PC-3 (cell line): ENCODE measurements at regions not wholly inside any gene's neighbourhood (a gene's known extent, or its start where the extent isn't known, plus 50 kb on each side); places are given as distances from the start of the nearest gene placed in this dataset.

Experiments
- ATAC-seq: fragments of 200-7000 bp; cut with Tn5 transposase; 2 replicates; pipeline ENCODE4 v1.9.1; 2020; ENCODE audit warnings: mild to moderate bottlenecking, moderate library complexity
- BruUV-seq: library from RNA; stranded (reverse); fragments of 400-500 nt; replicated peaks from 2 replicates; lab custom pipeline; 2021; lab: Mats Ljungman, UMichigan
- CTCF ChIA-PET: fragments of 300-600 bp; sonication (Branson Sonifier 250); formaldehyde crosslinking; loops from one replicate; lab custom pipeline; 2022; ENCODE audit warnings: antibody characterized with exemption; lab: Charles Lee
- POLR2A ChIA-PET: fragments of 300-600 bp; sonication (Branson Sonifier 250); formaldehyde crosslinking; loops from one replicate; lab custom pipeline; 2022; ENCODE audit warnings: antibody characterized with exemption; ENCODE audit not compliant: unreplicated experiment; lab: Charles Lee
- DNase-seq: peaks from one replicate; pipeline ENCODE4 v3.0.0-alpha.2; 2015
- H2AFZ ChIP-seq: fragments of 300-600 bp; sonication (generic); 2 replicates; pipeline ENCODE4 v1.6.0; 2016; ENCODE audit warnings: antibody characterized with exemption, low read length
- H3F3A ChIP-seq: fragments of 300-600 bp; sonication (generic); one replicate; pipeline ENCODE4 v1.6.0; 2017; ENCODE audit warnings: antibody characterized with exemption, low read length, control low read depth, mild to moderate bottlenecking; ENCODE audit not compliant: unreplicated experiment
- H3K27ac ChIP-seq: fragments of 300-600 bp; sonication (generic); 2 replicates; pipeline ENCODE4 v1.5.1; 2016; ENCODE audit warnings: mild to moderate bottlenecking, low read length
- H3K27me3 ChIP-seq: fragments of 300-600 bp; sonication (generic); 2 replicates; pipeline ENCODE4 v1.6.1; 2016; ENCODE audit warnings: low read length, mixed read lengths
- H3K36me3 ChIP-seq: fragments of 300-600 bp; sonication (generic); 2 replicates; pipeline ENCODE4 v1.6.1; 2016; ENCODE audit warnings: low read depth, mixed run types, low read length, mixed read lengths
- H3K4me1 ChIP-seq: fragments of 300-600 bp; sonication (generic); 2 replicates; pipeline ENCODE4 v1.5.1; 2016; ENCODE audit warnings: low read length; ENCODE audit not compliant: insufficient read depth
- H3K4me2 ChIP-seq: fragments of 300-600 bp; sonication (generic); 2 replicates; pipeline ENCODE4 v1.6.0; 2016; ENCODE audit warnings: low read length
- H3K4me3 ChIP-seq: fragments of 300-600 bp; sonication (generic); 2 replicates; pipeline ENCODE4 v1.5.1; 2016; ENCODE audit warnings: mild to moderate bottlenecking, low read length, mixed read lengths
- H3K79me2 ChIP-seq: fragments of 300-600 bp; sonication (generic); 2 replicates; pipeline ENCODE4 v1.6.1; 2017; ENCODE audit warnings: low read length, mixed read lengths
- H3K9ac ChIP-seq: fragments of 300-600 bp; sonication (generic); 2 replicates; pipeline ENCODE4 v1.6.0; 2016; ENCODE audit warnings: mild to moderate bottlenecking, low read length
- H3K9me2 ChIP-seq: fragments of 300-600 bp; sonication (generic); replicated peaks from 2 replicates; pipeline ENCODE4 v1.6.1; 2016; ENCODE audit warnings: mixed run types, low read length, mixed read lengths
- H3K9me3 ChIP-seq: fragments of 300-600 bp; sonication (generic); 2 replicates; pipeline ENCODE4 v1.6.1; 2016; ENCODE audit warnings: low read length, mixed read lengths
- H4K20me1 ChIP-seq: fragments of 300-600 bp; sonication (generic); 2 replicates; pipeline ENCODE4 v1.6.1; 2016; ENCODE audit warnings: low read length, mixed read lengths
- EZH2 ChIP-seq: fragments of 300-600 bp; sonication (generic); IDR thresholded peaks from one replicate; pipeline ENCODE4 v1.6.1; 2017; ENCODE audit warnings: antibody characterized with exemption, mild to moderate bottlenecking, low read length; ENCODE audit not compliant: unreplicated experiment
- EZH2phosphoT487 ChIP-seq: fragments of 300-600 bp; sonication (generic); IDR thresholded peaks from 2 replicates; pipeline ENCODE4 v1.6.1; 2018; ENCODE audit warnings: mild to moderate bottlenecking, antibody characterized with exemption, low read length, borderline replicate concordance
- intact Hi-C: fragments of 100-400 bp; cut with micrococcal nuclease; formaldehyde crosslinking; loops from 2 replicates; pipeline ENCODE4 v1.9.0; 2023
- TF ChIP-seq, protein P1 (sequence below): fragments of 300-600 bp; sonication (generic); conservative IDR thresholded peaks from 2 replicates; pipeline ENCODE4 v1.5.1; 2017; ENCODE audit warnings: antibody characterized with exemption, low read depth, mild to moderate bottlenecking, low read length

DNA sequence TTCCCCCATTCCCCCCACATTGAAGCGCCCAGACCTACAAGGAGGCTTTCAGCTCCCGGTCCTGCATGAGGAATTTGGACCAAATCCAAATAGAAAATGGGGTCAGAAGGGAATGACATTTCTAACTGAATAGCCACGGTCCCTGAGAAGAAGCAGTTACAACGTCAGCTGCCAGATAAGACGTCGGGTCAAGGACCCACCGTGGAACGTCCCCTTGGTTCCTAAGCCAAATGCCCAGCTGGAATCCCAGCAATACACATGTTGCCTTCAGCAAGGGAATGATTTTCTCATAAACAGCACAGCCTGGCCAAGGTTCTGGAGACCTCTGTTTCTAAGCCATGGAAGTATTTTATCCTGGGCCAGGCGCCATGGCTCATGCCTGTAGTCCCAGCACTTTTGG, 109.1 kb upstream of the PEG3 start:
- H3K27me3 ChIP-seq: no peaks in the 10 kb centered on the region
- H2AFZ ChIP-seq: no peak overlapping the region
- ChIA-PET POLR2A (no interaction called here), CTCF (no interaction called here)
- H3K9ac ChIP-seq: no peak overlapping the region
- no peak overlapping the region for H3K4me3 ChIP-seq
- intact Hi-C loops: no loop called here
- no peaks in the 10 kb centered on the region for H3K9me2 ChIP-seq
- BruUV-seq: no TSS peak
- H3F3A ChIP-seq: no peaks in the 10 kb centered on the region
- no peak overlapping the region for H3K27ac ChIP-seq
- no peak overlapping the region for H3K4me2 ChIP-seq
- H4K20me1 ChIP-seq: no peaks in the 10 kb centered on the region
- H3K36me3 ChIP-seq: no peaks in the 10 kb centered on the region
- no peaks in the 10 kb centered on the region for H3K79me2 ChIP-seq
- ATAC-seq: no peak
- no peaks in the 10 kb centered on the region for H3K4me1 ChIP-seq
- no peak for DNase-seq
- TF ChIP-seq EZH2phosphoT487 (no peak), EZH2 (no peak)
- TF ChIP-seq, protein P1, sequence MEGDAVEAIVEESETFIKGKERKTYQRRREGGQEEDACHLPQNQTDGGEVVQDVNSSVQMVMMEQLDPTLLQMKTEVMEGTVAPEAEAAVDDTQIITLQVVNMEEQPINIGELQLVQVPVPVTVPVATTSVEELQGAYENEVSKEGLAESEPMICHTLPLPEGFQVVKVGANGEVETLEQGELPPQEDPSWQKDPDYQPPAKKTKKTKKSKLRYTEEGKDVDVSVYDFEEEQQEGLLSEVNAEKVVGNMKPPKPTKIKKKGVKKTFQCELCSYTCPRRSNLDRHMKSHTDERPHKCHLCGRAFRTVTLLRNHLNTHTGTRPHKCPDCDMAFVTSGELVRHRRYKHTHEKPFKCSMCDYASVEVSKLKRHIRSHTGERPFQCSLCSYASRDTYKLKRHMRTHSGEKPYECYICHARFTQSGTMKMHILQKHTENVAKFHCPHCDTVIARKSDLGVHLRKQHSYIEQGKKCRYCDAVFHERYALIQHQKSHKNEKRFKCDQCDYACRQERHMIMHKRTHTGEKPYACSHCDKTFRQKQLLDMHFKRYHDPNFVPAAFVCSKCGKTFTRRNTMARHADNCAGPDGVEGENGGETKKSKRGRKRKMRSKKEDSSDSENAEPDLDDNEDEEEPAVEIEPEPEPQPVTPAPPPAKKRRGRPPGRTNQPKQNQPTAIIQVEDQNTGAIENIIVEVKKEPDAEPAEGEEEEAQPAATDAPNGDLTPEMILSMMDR: no peak
- H3K9me3 ChIP-seq: peaks cover 27% of the 10 kb centered on the region

DNA sequence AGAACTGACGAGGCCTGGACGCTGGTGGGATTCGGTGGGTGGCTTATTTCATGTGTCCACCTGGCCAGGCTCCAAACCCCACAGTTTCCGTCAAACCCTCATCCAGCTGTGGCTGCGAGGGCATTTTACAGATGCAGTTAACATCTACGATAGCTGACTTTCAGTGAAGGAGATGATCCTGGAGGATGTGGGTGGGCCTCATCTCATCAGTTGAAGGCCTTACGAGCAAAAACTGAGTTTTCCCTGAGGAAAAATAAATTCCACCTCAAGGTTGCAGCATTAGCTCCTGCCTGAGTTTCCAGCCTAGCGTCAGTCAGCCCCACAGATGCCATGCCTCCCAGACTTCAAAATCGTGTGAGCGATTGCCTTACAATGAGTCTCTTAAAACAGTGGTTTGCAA, 111.1 kb upstream of the PEG3 start:
- peaks cover 12% of the 10 kb centered on the region; the same call in 1 of the 2 replicates for H3K27me3 ChIP-seq
- BruUV-seq: no TSS peak
- peaks cover 31% of the 10 kb centered on the region for H3K9me3 ChIP-seq
- H3K4me1 ChIP-seq: no peaks in the 10 kb centered on the region
- POLR2A ChIA-PET: no interaction called here
- no peak for TF ChIP-seq EZH2phosphoT487
- TF ChIP-seq, protein P1: no peak
- TF ChIP-seq EZH2: no peak
- no peak overlapping the region for H3K9ac ChIP-seq
- no peaks in the 10 kb centered on the region for H4K20me1 ChIP-seq
- H3K79me2 ChIP-seq: no peaks in the 10 kb centered on the region
- CTCF ChIA-PET: no interaction called here
- DNase-seq: no peak
- H3K4me3 ChIP-seq: no peak overlapping the region
- H3F3A ChIP-seq: no peaks in the 10 kb centered on the region
- no peak overlapping the region for H3K4me2 ChIP-seq
- H3K9me2 ChIP-seq: no peaks in the 10 kb centered on the region
- no peak overlapping the region for H2AFZ ChIP-seq
- ATAC-seq: no peak
- H3K36me3 ChIP-seq: no peaks in the 10 kb centered on the region
- intact Hi-C loops: no loop called here
- H3K27ac ChIP-seq: no peak overlapping the region

DNA sequence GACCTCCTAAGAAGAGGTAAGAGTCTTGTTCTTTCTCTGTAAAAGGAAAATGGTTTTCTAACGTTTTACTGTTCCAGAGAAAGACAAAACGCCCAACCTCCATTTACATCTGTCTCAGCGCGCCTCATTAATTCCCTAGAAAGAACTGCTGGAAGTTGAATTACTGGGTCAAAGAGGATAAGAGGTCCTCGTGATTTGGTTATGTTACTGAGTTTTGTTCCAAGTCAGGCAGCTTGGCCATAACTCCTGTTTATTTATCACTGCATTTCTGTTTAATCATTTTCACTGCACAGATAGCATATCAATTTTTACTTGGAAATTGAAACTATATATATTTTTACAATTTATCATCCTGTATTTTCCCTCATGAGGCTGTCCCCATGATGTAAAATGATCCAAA, 112.9 kb upstream of the PEG3 start:
- ChIA-PET CTCF (no interaction called here), POLR2A (no interaction called here)
- Histone ChIP-seq H3K4me3 (no peak overlapping the region), H3K9me2 (no peaks in the 10 kb centered on the region), H3K9me3 (peaks cover 28% of the 10 kb centered on the region), H3F3A (no peaks in the 10 kb centered on the region), H3K36me3 (no peaks in the 10 kb centered on the region), H3K27me3 (peaks cover 16% of the 10 kb centered on the region; the same call in 1 of the 2 replicates), H3K79me2 (no peaks in the 10 kb centered on the region), H3K9ac (no peak overlapping the region), H4K20me1 (no peaks in the 10 kb centered on the region), H3K4me1 (no peaks in the 10 kb centered on the region), H3K27ac (no peak overlapping the region), H3K4me2 (no peak overlapping the region), H2AFZ (no peak overlapping the region)
- no peak for TF ChIP-seq EZH2phosphoT487
- TF ChIP-seq, protein P1: no peak
- TF ChIP-seq EZH2: no peak
- intact Hi-C loops: no loop called here
- no TSS peak for BruUV-seq
- DNase-seq (no peak), ATAC-seq (no peak)
